Testis (tissue), 2 donors: ENCODE measurements at regions not wholly inside any gene's neighbourhood (a gene's known extent, or its start where the extent isn't known, plus 50 kb on each side); places are given as distances from the start of the nearest gene placed in this dataset.

Experiments used
- CTCF ChIP-seq, 3 experiments: fragments of 450-650 bp in 2 of 3; fragments of 200-600 bp in 1 of 3; sonication (generic) in 1 of 3; IDR thresholded peaks; one replicate each; pipeline ENCODE4 v1.5.1; 2016 to 2019; ENCODE audit warnings: antibody characterized with exemption in 3 of 3, mild to moderate bottlenecking in 2 of 3, moderate library complexity in 1 of 3
- POLR2A ChIP-seq: fragments of 450-650 bp; IDR thresholded peaks from one replicate; pipeline ENCODE4 v1.6.1; 2017; ENCODE audit warnings: antibody characterized with exemption, mild to moderate bottlenecking, moderate library complexity

GRCh38 chr7:50197549-50197948 lies 104.5 kb upstream of the ZPBP start:
- TF ChIP-seq CTCF (IDR thresholded peaks at IDR 0.05) (no peak), POLR2A (no peak)
